Parathyroid adenoma (tissue), 2 donors: ENCODE measurements at regions not wholly inside any gene's neighbourhood (a gene's known extent, or its start where the extent isn't known, plus 50 kb on each side); places are given as distances from the start of the nearest gene placed in this dataset.

ENCODE experiments used
- H2AFZ ChIP-seq: fragments of 300-600 bp; sonication (generic); one replicate; pipeline ENCODE4 v1.7.0; 2017; ENCODE audit warnings: antibody characterized with exemption, mild to moderate bottlenecking
- H3K27ac ChIP-seq: fragments of 300-600 bp; sonication (generic); one replicate; pipeline ENCODE4 v1.7.0; 2017
- H3K27me3 ChIP-seq: fragments of 300-600 bp; sonication (generic); one replicate; pipeline ENCODE4 v1.7.0; 2017; ENCODE audit warnings: low read length; ENCODE audit not compliant: control insufficient read depth, insufficient read depth
- H3K36me3 ChIP-seq: fragments of 300-600 bp; sonication (generic); one replicate; pipeline ENCODE4 v1.7.0; 2017; ENCODE audit warnings: low read length; ENCODE audit not compliant: control insufficient read depth, insufficient read depth
- H3K4me1 ChIP-seq: fragments of 300-600 bp; sonication (generic); one replicate; pipeline ENCODE4 v1.7.0; 2017; ENCODE audit warnings: control low read depth
- H3K4me2 ChIP-seq: fragments of 300-600 bp; sonication (generic); one replicate; pipeline ENCODE4 v1.7.0; 2017; ENCODE audit warnings: low read length
- H3K4me3 ChIP-seq: fragments of 300-600 bp; sonication (generic); one replicate; pipeline ENCODE4 v1.7.0; 2017; ENCODE audit warnings: low read depth, low read length
- H3K79me2 ChIP-seq: fragments of 300-600 bp; sonication (generic); one replicate; pipeline ENCODE4 v1.7.0; 2017; ENCODE audit warnings: control low read depth
- H3K9ac ChIP-seq: fragments of 300-600 bp; sonication (generic); one replicate; pipeline ENCODE4 v1.7.0; 2017; ENCODE audit warnings: mild to moderate bottlenecking
- H3K9me3 ChIP-seq: fragments of 300-600 bp; sonication (generic); one replicate; pipeline ENCODE4 v1.7.0; 2017; ENCODE audit warnings: low read length; ENCODE audit not compliant: control insufficient read depth
- TF ChIP-seq, protein P1 (sequence below): fragments of 300-600 bp; sonication (generic); IDR thresholded peaks from one replicate; pipeline ENCODE4 v1.7.0; 2017; ENCODE audit warnings: antibody characterized with exemption, mild to moderate bottlenecking
- donor health status: primary hyperparathyroidism.

DNA sequence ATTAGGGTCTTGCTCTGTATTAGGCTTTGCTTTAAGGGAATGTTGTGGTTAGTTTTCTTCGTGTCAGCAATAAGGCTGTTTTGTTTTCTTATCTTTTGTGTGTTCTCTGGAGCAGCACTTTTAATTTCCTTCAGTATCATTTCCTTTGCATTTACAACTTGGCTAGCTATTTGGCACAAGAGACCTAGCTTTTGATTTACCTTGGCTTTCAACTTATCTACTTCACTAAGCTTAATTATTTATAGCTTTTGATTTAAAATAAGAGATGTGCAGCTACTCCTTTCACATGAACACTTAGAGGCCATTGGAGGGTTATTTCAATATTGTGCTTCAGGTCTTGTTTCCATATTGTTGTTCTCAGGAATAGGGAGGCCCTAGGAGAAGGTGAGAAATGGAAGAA is 68.2 kb downstream of the FAT4 start:
- Histone ChIP-seq H3K9me3 (no peaks in the 10 kb centered on the region), H3K4me1 (no peaks in the 10 kb centered on the region), H2AFZ (no peak overlapping the region), H3K36me3 (no peaks in the 10 kb centered on the region), H3K79me2 (no peaks in the 10 kb centered on the region), H3K27ac (no peak overlapping the region), H3K27me3 (no peaks in the 10 kb centered on the region), H3K4me2 (no peak overlapping the region), H3K4me3 (no peak overlapping the region), H3K9ac (no peak overlapping the region)
- TF ChIP-seq, protein P1, sequence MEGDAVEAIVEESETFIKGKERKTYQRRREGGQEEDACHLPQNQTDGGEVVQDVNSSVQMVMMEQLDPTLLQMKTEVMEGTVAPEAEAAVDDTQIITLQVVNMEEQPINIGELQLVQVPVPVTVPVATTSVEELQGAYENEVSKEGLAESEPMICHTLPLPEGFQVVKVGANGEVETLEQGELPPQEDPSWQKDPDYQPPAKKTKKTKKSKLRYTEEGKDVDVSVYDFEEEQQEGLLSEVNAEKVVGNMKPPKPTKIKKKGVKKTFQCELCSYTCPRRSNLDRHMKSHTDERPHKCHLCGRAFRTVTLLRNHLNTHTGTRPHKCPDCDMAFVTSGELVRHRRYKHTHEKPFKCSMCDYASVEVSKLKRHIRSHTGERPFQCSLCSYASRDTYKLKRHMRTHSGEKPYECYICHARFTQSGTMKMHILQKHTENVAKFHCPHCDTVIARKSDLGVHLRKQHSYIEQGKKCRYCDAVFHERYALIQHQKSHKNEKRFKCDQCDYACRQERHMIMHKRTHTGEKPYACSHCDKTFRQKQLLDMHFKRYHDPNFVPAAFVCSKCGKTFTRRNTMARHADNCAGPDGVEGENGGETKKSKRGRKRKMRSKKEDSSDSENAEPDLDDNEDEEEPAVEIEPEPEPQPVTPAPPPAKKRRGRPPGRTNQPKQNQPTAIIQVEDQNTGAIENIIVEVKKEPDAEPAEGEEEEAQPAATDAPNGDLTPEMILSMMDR, result no peak

DNA sequence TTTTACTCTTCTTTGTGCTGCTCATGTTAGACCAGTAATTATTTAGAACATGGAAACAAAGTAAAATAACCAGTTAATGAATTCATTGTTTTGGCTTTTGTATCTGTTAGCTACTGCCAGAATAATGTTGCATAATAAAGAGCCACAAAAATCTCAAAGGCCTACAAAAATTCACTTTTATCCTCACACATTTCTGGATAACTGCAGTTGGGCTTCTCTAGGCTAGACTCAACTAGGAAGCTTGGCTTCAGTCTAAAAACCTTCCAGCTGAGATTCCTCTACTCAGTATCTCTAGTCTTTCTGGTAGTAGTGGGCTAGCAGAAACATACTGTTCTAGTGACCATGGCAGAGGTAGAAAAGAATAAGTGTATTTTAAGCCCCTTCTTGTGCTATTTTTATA is 73.0 kb downstream of the FAT4 start:
- H3K27ac ChIP-seq, result no peak overlapping the region
- no peaks in the 10 kb centered on the region for H3K9me3 ChIP-seq
- TF ChIP-seq, protein P1, result no peak
- H2AFZ ChIP-seq, result no peak overlapping the region
- no peak overlapping the region for H3K4me2 ChIP-seq
- H3K4me3 ChIP-seq, result no peak overlapping the region
- no peaks in the 10 kb centered on the region for H3K27me3 ChIP-seq
- H3K36me3 ChIP-seq, result no peaks in the 10 kb centered on the region
- H3K79me2 ChIP-seq, result no peaks in the 10 kb centered on the region
- H3K9ac ChIP-seq, result no peak overlapping the region
- peaks cover 5% of the 10 kb centered on the region for H3K4me1 ChIP-seq

DNA sequence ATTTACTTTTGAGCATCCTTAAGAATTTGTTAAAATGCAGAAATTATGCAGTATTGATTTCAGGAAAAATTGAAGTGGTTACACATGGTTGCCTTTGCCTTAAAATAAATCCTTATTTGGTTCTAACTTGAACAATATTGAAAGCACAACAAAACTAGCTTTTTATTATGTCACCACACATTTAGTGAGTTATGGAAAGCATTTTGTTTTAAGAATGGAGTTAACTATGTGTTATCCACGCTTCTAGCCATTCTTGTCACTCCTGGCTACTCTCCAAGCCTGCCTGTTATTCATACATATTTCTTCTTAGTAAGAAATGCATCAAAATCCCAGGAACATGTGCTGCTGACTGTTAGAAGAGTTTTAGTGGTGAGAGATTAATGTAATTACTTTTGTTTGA is 73.9 kb downstream of the FAT4 start:
- TF ChIP-seq, protein P1, result no peak
- Histone ChIP-seq H3K4me1 (peaks cover 5% of the 10 kb centered on the region), H3K36me3 (no peaks in the 10 kb centered on the region), H3K4me2 (no peak overlapping the region), H2AFZ (no peak overlapping the region), H3K27me3 (no peaks in the 10 kb centered on the region), H3K9ac (no peak overlapping the region), H3K4me3 (no peak overlapping the region), H3K9me3 (no peaks in the 10 kb centered on the region), H3K79me2 (no peaks in the 10 kb centered on the region), H3K27ac (no peak overlapping the region)

DNA sequence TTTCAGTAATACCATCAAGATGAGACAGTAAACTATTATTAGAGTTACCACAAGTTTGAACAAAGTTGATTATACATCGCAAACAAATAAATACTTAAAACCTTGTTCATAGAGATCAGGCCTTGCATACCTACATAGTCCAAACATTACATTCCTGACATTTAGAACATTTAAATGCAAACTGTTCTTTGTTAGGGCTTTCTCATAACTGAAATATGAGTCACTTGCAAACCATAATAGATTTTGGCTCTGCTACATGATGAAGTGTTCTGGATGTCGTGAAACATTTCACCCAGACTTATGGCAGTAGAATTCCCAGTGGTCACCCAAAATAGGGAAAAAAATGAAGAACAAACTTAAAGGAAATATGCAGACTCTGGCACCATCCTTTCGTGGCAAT is 75.0 kb downstream of the FAT4 start:
- Histone ChIP-seq H3K4me1 (peaks cover 5% of the 10 kb centered on the region), H3K4me3 (no peak overlapping the region), H3K27ac (peak overlapping the region; percentile 60)

DNA sequence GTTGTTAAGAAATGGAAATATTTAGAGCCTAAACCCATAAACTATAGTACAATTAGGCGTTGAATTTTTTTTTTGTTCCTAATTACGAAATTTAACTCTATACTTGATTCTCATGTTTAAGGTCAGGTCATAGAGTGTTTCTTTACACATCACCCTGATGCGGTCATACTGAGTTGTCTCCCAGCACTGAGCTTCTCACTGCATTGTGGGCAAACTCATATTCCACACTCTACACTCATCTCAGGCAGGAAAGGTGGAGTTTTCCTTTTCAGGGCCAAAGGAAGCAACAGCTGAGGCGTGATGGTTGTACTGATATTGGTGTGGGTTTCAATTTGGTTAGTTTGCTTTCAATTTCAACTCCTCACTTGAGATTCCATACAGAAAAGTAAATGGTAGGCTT is 75.4 kb downstream of the FAT4 start:
- Histone ChIP-seq H3K27ac (peak overlapping the region; percentile 60), H3K9ac (no peak overlapping the region)

More for the DNA sequence above, 75.0 kb downstream of the FAT4 start:
- H3K79me2 ChIP-seq, result no peaks in the 10 kb centered on the region
- no peaks in the 10 kb centered on the region for H3K36me3 ChIP-seq
- no peak overlapping the region for H2AFZ ChIP-seq
- H3K9me3 ChIP-seq, result no peaks in the 10 kb centered on the region
- H3K4me2 ChIP-seq, result no peak overlapping the region
- no peak overlapping the region for H3K9ac ChIP-seq
- no peaks in the 10 kb centered on the region for H3K27me3 ChIP-seq
- TF ChIP-seq, protein P1, result no peak

More for the DNA sequence above, 75.4 kb downstream of the FAT4 start:
- Histone ChIP-seq H3K9me3 (no peaks in the 10 kb centered on the region), H3K27me3 (no peaks in the 10 kb centered on the region), H2AFZ (no peak overlapping the region), H3K36me3 (no peaks in the 10 kb centered on the region), H3K79me2 (no peaks in the 10 kb centered on the region), H3K4me3 (no peak overlapping the region), H3K4me2 (no peak overlapping the region), H3K4me1 (peaks cover 5% of the 10 kb centered on the region)
- TF ChIP-seq, protein P1, result no peak
